Fibroblast of pulmonary artery (primary cell): ENCODE measurements at regions not wholly inside any gene's neighbourhood (a gene's known extent, or its start where the extent isn't known, plus 50 kb on each side); places are given as distances from the start of the nearest gene placed in this dataset.
A peak's percentile ranks its signal among the peaks of the same experiment; 100 is the strongest.

Source experiments
- DNase-seq: peaks from one replicate; pipeline ENCODE4 v3.0.0-alpha.2; 2010; ENCODE audit warnings: low read depth
- H3K4me3 ChIP-seq: replicated peaks from 2 replicates; pipeline ENCODE4 v1.5.1; 2011; ENCODE audit warnings: low read depth, mild to moderate bottlenecking, control low read depth, low read length, moderate library complexity
- TF ChIP-seq, protein P1 (sequence below): IDR thresholded peaks from 2 replicates; pipeline ENCODE4 v1.5.1; 2011; ENCODE audit warnings: mild to moderate bottlenecking, control low read depth, low read length, inconsistent platforms; ENCODE audit errors: missing control alignments

DNA sequence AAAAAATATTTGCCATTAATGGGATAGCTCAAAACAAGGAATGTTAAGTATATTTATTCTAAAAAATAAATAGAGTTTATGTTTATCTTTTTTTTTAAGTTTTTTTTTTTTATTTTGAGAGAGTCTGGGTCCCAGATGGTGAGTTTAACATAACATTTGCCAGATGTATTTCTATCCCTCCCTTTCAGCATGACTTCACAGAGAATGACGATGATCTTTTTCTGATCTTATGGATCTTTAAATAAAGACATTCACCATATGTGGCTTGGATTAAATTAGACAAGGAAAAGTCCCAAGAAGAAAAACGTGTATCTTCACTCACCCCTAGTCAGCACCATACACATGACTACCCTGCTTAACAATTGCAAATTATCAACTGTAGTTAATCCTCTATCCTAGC lies 839.8 kb upstream of the CNTN5 start:
- no peak overlapping the region for H3K4me3 ChIP-seq
- DNase-seq: no peak
- TF ChIP-seq, protein P1, sequence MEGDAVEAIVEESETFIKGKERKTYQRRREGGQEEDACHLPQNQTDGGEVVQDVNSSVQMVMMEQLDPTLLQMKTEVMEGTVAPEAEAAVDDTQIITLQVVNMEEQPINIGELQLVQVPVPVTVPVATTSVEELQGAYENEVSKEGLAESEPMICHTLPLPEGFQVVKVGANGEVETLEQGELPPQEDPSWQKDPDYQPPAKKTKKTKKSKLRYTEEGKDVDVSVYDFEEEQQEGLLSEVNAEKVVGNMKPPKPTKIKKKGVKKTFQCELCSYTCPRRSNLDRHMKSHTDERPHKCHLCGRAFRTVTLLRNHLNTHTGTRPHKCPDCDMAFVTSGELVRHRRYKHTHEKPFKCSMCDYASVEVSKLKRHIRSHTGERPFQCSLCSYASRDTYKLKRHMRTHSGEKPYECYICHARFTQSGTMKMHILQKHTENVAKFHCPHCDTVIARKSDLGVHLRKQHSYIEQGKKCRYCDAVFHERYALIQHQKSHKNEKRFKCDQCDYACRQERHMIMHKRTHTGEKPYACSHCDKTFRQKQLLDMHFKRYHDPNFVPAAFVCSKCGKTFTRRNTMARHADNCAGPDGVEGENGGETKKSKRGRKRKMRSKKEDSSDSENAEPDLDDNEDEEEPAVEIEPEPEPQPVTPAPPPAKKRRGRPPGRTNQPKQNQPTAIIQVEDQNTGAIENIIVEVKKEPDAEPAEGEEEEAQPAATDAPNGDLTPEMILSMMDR: no peak

- no peak for DNase-seq
- H3K4me3 ChIP-seq: no peak overlapping the region
- TF ChIP-seq, protein P1: no peak
Measured at GRCh38 chr11:98183034-98183433, 837.7 kb upstream of the CNTN5 start.

DNA sequence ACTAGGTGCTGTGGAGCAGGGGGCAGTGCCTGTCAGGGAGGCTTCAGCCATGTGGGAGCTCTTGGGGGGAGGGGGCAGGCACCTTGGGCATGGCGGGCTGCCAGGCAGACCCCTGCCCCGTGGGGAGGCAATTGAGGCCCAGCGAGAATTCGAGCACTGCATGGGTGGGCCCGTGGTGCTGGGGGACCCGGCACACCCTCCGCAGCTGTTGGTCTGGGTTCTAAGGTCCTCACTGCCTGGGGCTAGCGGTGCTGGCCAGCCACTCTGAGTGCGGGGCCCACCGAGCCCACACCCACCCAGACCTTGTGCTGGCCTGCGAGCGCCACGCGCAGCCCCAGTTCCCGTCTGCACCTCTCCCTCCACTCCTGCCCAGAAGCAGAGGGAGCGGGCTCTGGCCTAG lies 835.5 kb upstream of the CNTN5 start:
- DNase-seq: no peak
- no peak overlapping the region for H3K4me3 ChIP-seq
- TF ChIP-seq, protein P1: no peak

- DNase-seq: no peak
- no peak overlapping the region for H3K4me3 ChIP-seq
- TF ChIP-seq, protein P1: no peak
Measured at GRCh38 chr11:98194611-98195010, 826.1 kb upstream of the CNTN5 start.

DNA sequence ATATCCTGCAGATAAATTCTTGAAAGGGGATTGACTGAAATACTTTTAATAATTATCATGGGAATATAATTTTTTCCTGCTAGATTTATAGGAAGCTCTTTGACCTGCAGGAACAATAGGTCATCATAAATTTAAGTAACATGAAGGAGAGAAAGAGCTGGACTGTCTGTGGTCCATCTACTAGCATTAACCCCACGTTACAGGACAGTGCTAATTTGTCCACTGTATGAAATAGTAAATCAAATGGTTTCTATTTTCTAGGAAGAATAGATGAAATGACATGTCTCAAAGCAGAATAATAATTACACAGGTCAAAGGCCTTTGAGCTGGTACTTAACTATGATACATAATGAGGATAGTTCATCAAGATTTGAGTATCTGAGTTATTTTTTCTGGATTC lies 825.4 kb upstream of the CNTN5 start:
- DNase-seq: no peak
- no peak overlapping the region for H3K4me3 ChIP-seq
- TF ChIP-seq, protein P1: no peak

- H3K4me3 ChIP-seq: no peak overlapping the region
- DNase-seq: no peak
- TF ChIP-seq, protein P1: no peak
Measured at GRCh38 chr11:98207086-98207485, 813.7 kb upstream of the CNTN5 start.

GRCh38 chr11:98227278-98227677 lies 793.5 kb upstream of the CNTN5 start:
- H3K4me3 ChIP-seq: no peak overlapping the region
- DNase-seq: peak; percentile 84
- TF ChIP-seq, protein P1: no peak
